ENCODE measurements at regions not wholly inside any gene's neighbourhood (a gene's known extent, or its start where the extent isn't known, plus 50 kb on each side); places are given as distances from the start of the nearest gene placed in this dataset.

- Histone ChIP-seq H3K4me3 (no peak overlapping the region), H3K4me1 (replicated peaks in 1 of 2) (no peaks in the 10 kb centered on the region), H3K27ac (no peak overlapping the region)
- WGBS, 10 experiments = 0 to 96% (median 49%) methylated on average over 1 to 2 of the region's 2 CpGs; no CpG with 5 or more reads in 2 of the 10 experiments
- no peak for ATAC-seq (replicated peaks in 6 of 8)
- in situ Hi-C loops (cut with MboI; ENCODE audit: low pct_unique_long_range_greater_than_20kb in 2 of 9, low sequenced_read_pairs in 9 of 9, unreplicated experiment in 9 of 9) = no loop called here
Measured at GRCh38 chr9:103458826-103459225, 463.7 kb downstream of the CYLC2 start.

- no peaks in the 10 kb centered on the region for H3K4me1 ChIP-seq (replicated peaks in 1 of 2)
- H3K4me3 ChIP-seq = no peak overlapping the region
- in situ Hi-C loops (cut with MboI; ENCODE audit: low pct_unique_long_range_greater_than_20kb in 2 of 9, low sequenced_read_pairs in 9 of 9, unreplicated experiment in 9 of 9) = no loop called here
- no peak overlapping the region for H3K27ac ChIP-seq
- ATAC-seq (replicated peaks in 6 of 8) = no peak
- 0 to 90% (median 90%) methylated on average over 1 to 2 of the region's 5 CpGs; no CpG with 5 or more reads in 5 of the 10 experiments for WGBS, 10 experiments
Measured at GRCh38 chr9:103471241-103471640, 476.1 kb downstream of the CYLC2 start.

GRCh38 chr9:103474156-103474555 is 479.0 kb downstream of the CYLC2 start:
- ATAC-seq (replicated peaks in 6 of 8) = no peak
- Histone ChIP-seq H3K4me3 (no peak overlapping the region), H3K27ac (no peak overlapping the region), H3K4me1 (replicated peaks in 1 of 2) (no peaks in the 10 kb centered on the region)
- in situ Hi-C loops (cut with MboI; ENCODE audit: low pct_unique_long_range_greater_than_20kb in 2 of 9, low sequenced_read_pairs in 9 of 9, unreplicated experiment in 9 of 9) = no loop called here
- 0 to 100% (median 75%) methylated on average over 1 of the region's 1 CpG; no CpG with 5 or more reads in 1 of the 10 experiments for WGBS, 10 experiments

- no peak for ATAC-seq (replicated peaks in 6 of 8)
- no peaks in the 10 kb centered on the region for H3K4me1 ChIP-seq (replicated peaks in 1 of 2)
- no peak overlapping the region for H3K4me3 ChIP-seq
- in situ Hi-C loops (cut with MboI; ENCODE audit: low pct_unique_long_range_greater_than_20kb in 2 of 9, low sequenced_read_pairs in 9 of 9, unreplicated experiment in 9 of 9) = no loop called here
- WGBS, 10 experiments = 32 to 100% (median 90%) methylated on average over 2 to 11 of the region's 29 CpGs; no CpG with 5 or more reads in 5 of the 10 experiments
- H3K27ac ChIP-seq = no peak overlapping the region
Measured at GRCh38 chr9:103483471-103484096, 488.5 kb downstream of the CYLC2 start.

GRCh38 chr9:103485138-103485537 is 490.0 kb downstream of the CYLC2 start:
- in situ Hi-C loops (cut with MboI; ENCODE audit: low pct_unique_long_range_greater_than_20kb in 2 of 9, low sequenced_read_pairs in 9 of 9, unreplicated experiment in 9 of 9) = no loop called here
- no peak for ATAC-seq (replicated peaks in 6 of 8)

GRCh38 chr9:103514767-103515166 is 519.6 kb downstream of the CYLC2 start:
- in situ Hi-C loops (cut with MboI; ENCODE audit: low pct_unique_long_range_greater_than_20kb in 2 of 9, low sequenced_read_pairs in 9 of 9, unreplicated experiment in 9 of 9) = no loop called here
- ATAC-seq (replicated peaks in 6 of 8) = no peak
- Histone ChIP-seq H3K27ac (no peak overlapping the region), H3K4me3 (no peak overlapping the region), H3K4me1 (replicated peaks in 1 of 2) (no peaks in the 10 kb centered on the region)
- WGBS, 10 experiments = 0 to 100% (median 48%) methylated on average over 1 to 5 of the region's 9 CpGs; no CpG with 5 or more reads in 6 of the 10 experiments

More at GRCh38 chr9:103485138-103485537, 490.0 kb downstream of the CYLC2 start:
- H3K4me3 ChIP-seq = no peak overlapping the region
- no peak overlapping the region for H3K27ac ChIP-seq
- WGBS, 10 experiments = 0 to 88% (median 17%) methylated on average over 1 to 3 of the region's 3 CpGs
- no peaks in the 10 kb centered on the region for H3K4me1 ChIP-seq (replicated peaks in 1 of 2)

GRCh38 chr9:103522409-103522808 is 527.3 kb downstream of the CYLC2 start:
- 23 to 100% (median 91%) methylated on average over 2 to 3 of the region's 3 CpGs for WGBS, 10 experiments
- H3K27ac ChIP-seq = no peak overlapping the region
- in situ Hi-C loops (cut with MboI; ENCODE audit: low pct_unique_long_range_greater_than_20kb in 2 of 9, low sequenced_read_pairs in 9 of 9, unreplicated experiment in 9 of 9) = no loop called here
- ATAC-seq (replicated peaks in 6 of 8) = no peak
- peaks cover 0 to 5% of the 10 kb centered on the region in 2 donors for H3K4me1 ChIP-seq (replicated peaks in 1 of 2)
- H3K4me3 ChIP-seq = no peak overlapping the region

GRCh38 chr9:103530934-103531333 is 535.8 kb downstream of the CYLC2 start:
- Histone ChIP-seq H3K27ac (no peak overlapping the region), H3K4me3 (no peak overlapping the region), H3K4me1 (replicated peaks in 1 of 2) (peaks cover 0 to 3% of the 10 kb centered on the region in 2 donors)
- in situ Hi-C loops (cut with MboI; ENCODE audit: low pct_unique_long_range_greater_than_20kb in 2 of 9, low sequenced_read_pairs in 9 of 9, unreplicated experiment in 9 of 9) = no loop called here
- no peak for ATAC-seq (replicated peaks in 6 of 8)
- 0 to 50% (median 13%) methylated on average over 1 of the region's 1 CpG; no CpG with 5 or more reads in 5 of the 10 experiments for WGBS, 10 experiments

GRCh38 chr9:103533318-103533717 is 538.2 kb downstream of the CYLC2 start:
- H3K4me1 ChIP-seq (replicated peaks in 1 of 2) = no peaks in the 10 kb centered on the region
- in situ Hi-C loops (cut with MboI; ENCODE audit: low pct_unique_long_range_greater_than_20kb in 2 of 9, low sequenced_read_pairs in 9 of 9, unreplicated experiment in 9 of 9) = no loop called here
- WGBS, 10 experiments = 9 to 100% (median 96%) methylated on average over 1 to 4 of the region's 5 CpGs; no CpG with 5 or more reads in 3 of the 10 experiments
- no peak overlapping the region for H3K4me3 ChIP-seq
- ATAC-seq (replicated peaks in 6 of 8) = no peak
- H3K27ac ChIP-seq = no peak overlapping the region

- Histone ChIP-seq H3K4me3 (no peak overlapping the region), H3K27ac (no peak overlapping the region), H3K4me1 (replicated peaks in 1 of 2) (no peaks in the 10 kb centered on the region)
- no peak for ATAC-seq (replicated peaks in 6 of 8)
- in situ Hi-C loops (cut with MboI; ENCODE audit: low pct_unique_long_range_greater_than_20kb in 2 of 9, low sequenced_read_pairs in 9 of 9, unreplicated experiment in 9 of 9) = no loop called here
Measured at GRCh38 chr9:103537426-103537825, 542.3 kb downstream of the CYLC2 start.

GRCh38 chr9:103545260-103545659 is 548.8 kb upstream of the SMC2 start:
- in situ Hi-C loops (cut with MboI; ENCODE audit: low pct_unique_long_range_greater_than_20kb in 2 of 9, low sequenced_read_pairs in 9 of 9, unreplicated experiment in 9 of 9) = no loop called here
- Histone ChIP-seq H3K27ac (no peak overlapping the region), H3K4me1 (replicated peaks in 1 of 2) (no peaks in the 10 kb centered on the region), H3K4me3 (no peak overlapping the region)
- WGBS, 10 experiments = 0 to 88% (median 69%) methylated on average over 1 to 2 of the region's 2 CpGs
- no peak for ATAC-seq (replicated peaks in 6 of 8)

- no peaks in the 10 kb centered on the region for H3K4me1 ChIP-seq (replicated peaks in 1 of 2)
- in situ Hi-C loops (cut with MboI; ENCODE audit: low pct_unique_long_range_greater_than_20kb in 2 of 9, low sequenced_read_pairs in 9 of 9, unreplicated experiment in 9 of 9) = no loop called here
- 0 to 100% (median 73%) methylated on average over 1 of the region's 1 CpG; no CpG with 5 or more reads in 1 of the 10 experiments for WGBS, 10 experiments
- H3K4me3 ChIP-seq = no peak overlapping the region
- H3K27ac ChIP-seq = no peak overlapping the region
- no peak for ATAC-seq (replicated peaks in 6 of 8)
Measured at GRCh38 chr9:103552712-103553111, 541.4 kb upstream of the SMC2 start.

GRCh38 chr9:103574056-103574455 is 520.1 kb upstream of the SMC2 start:
- in situ Hi-C loops (cut with MboI; ENCODE audit: low pct_unique_long_range_greater_than_20kb in 2 of 9, low sequenced_read_pairs in 9 of 9, unreplicated experiment in 9 of 9) = no loop called here
- H3K4me1 ChIP-seq (replicated peaks in 1 of 2) = no peaks in the 10 kb centered on the region
- no peak overlapping the region for H3K27ac ChIP-seq
- H3K4me3 ChIP-seq = no peak overlapping the region
- ATAC-seq (replicated peaks in 6 of 8) = no peak

- no peaks in the 10 kb centered on the region for H3K4me1 ChIP-seq (replicated peaks in 1 of 2)
- 20 to 100% (median 76%) methylated on average over 1 to 3 of the region's 6 CpGs; no CpG with 5 or more reads in 5 of the 10 experiments for WGBS, 10 experiments
- ATAC-seq (replicated peaks in 6 of 8) = no peak
- H3K4me3 ChIP-seq = no peak overlapping the region
- no peak overlapping the region for H3K27ac ChIP-seq
- in situ Hi-C loops (cut with MboI; ENCODE audit: low pct_unique_long_range_greater_than_20kb in 2 of 9, low sequenced_read_pairs in 9 of 9, unreplicated experiment in 9 of 9) = no loop called here
Measured at GRCh38 chr9:103586721-103587120, 507.4 kb upstream of the SMC2 start.
